Spinal cord (tissue), 9 donors: ENCODE measurements at regions not wholly inside any gene's neighbourhood (a gene's known extent, or its start where the extent isn't known, plus 50 kb on each side); places are given as distances from the start of the nearest gene placed in this dataset.

ENCODE experiments used
- DNase-seq, 6 donors: peaks; one replicate each; pipeline versions ENCODE4 v3.0.0 to v3.0.0-alpha.2; 2013 to 2015; ENCODE audit warnings: low spot score in 6 of 6, low read depth in 4 of 6
- H3K27ac ChIP-seq: one replicate; pipeline ENCODE4 v1.5.1; 2013; ENCODE audit warnings: low read depth, low read length, control low read depth
- H3K27me3 ChIP-seq: one replicate; pipeline ENCODE4 v1.6.1; 2013; ENCODE audit warnings: low read length; ENCODE audit not compliant: control insufficient read depth, insufficient read depth
- H3K36me3 ChIP-seq: one replicate; pipeline ENCODE4 v1.6.1; 2013; ENCODE audit warnings: low read length; ENCODE audit not compliant: control insufficient read depth, insufficient read depth
- H3K4me1 ChIP-seq: one replicate; pipeline ENCODE4 v1.6.1; 2013; ENCODE audit warnings: low read length; ENCODE audit not compliant: control insufficient read depth, insufficient read depth
- H3K4me3 ChIP-seq: one replicate; pipeline ENCODE4 v1.5.1; 2013; ENCODE audit warnings: low read depth, low read length, control low read depth
- H3K9me3 ChIP-seq: one replicate; pipeline ENCODE4 v1.6.1; 2013; ENCODE audit warnings: low read length; ENCODE audit not compliant: control insufficient read depth, insufficient read depth
- WGBS: methylation state at CpG from one replicate; pipeline ENCODE4 v1.1.5; 2013; ENCODE audit warnings: missing lambda C conversion rate; ENCODE audit not compliant: insufficient coverage; 5-methylcytosine and 5-hydroxymethylcytosine counted together
- donor health status: healthy.

GRCh38 chr4:159541143-159541542, 438.3 kb downstream of the RAPGEF2 start:
- Histone ChIP-seq H3K4me3 (no peak overlapping the region), H3K9me3 (peaks cover 3% of the 10 kb centered on the region), H3K36me3 (no peaks in the 10 kb centered on the region), H3K27me3 (no peaks in the 10 kb centered on the region), H3K27ac (no peak overlapping the region), H3K4me1 (no peaks in the 10 kb centered on the region)
- WGBS = no CpG with 5 or more reads among the region's 2 CpGs
- DNase-seq = no peak

GRCh38 chr4:159542296-159542695, 439.4 kb downstream of the RAPGEF2 start:
- no peaks in the 10 kb centered on the region for H3K36me3 ChIP-seq
- no peak overlapping the region for H3K4me3 ChIP-seq
- peaks cover 3% of the 10 kb centered on the region for H3K9me3 ChIP-seq
- peak in 1 of 6 donors; percentile 62 for DNase-seq
- no peak overlapping the region for H3K27ac ChIP-seq
- no peaks in the 10 kb centered on the region for H3K4me1 ChIP-seq
- WGBS = no CpG with 5 or more reads among the region's 1 CpG
- H3K27me3 ChIP-seq = no peaks in the 10 kb centered on the region

- Histone ChIP-seq H3K27ac (no peak overlapping the region), H3K9me3 (no peaks in the 10 kb centered on the region), H3K27me3 (no peaks in the 10 kb centered on the region), H3K4me1 (no peaks in the 10 kb centered on the region), H3K4me3 (no peak overlapping the region), H3K36me3 (no peaks in the 10 kb centered on the region)
- WGBS = 70% methylated on average over 5 of the region's 5 CpGs
- no peak for DNase-seq
Measured at GRCh38 chr4:159543831-159544230, 441.0 kb downstream of the RAPGEF2 start.

- Histone ChIP-seq H3K4me1 (no peaks in the 10 kb centered on the region), H3K4me3 (no peak overlapping the region), H3K9me3 (no peaks in the 10 kb centered on the region), H3K36me3 (no peaks in the 10 kb centered on the region), H3K27me3 (no peaks in the 10 kb centered on the region), H3K27ac (no peak overlapping the region)
- WGBS = 100% methylated on average over 1 of the region's 2 CpGs
- DNase-seq = no peak
Measured at GRCh38 chr4:159545556-159545955, 442.7 kb downstream of the RAPGEF2 start.

DNA sequence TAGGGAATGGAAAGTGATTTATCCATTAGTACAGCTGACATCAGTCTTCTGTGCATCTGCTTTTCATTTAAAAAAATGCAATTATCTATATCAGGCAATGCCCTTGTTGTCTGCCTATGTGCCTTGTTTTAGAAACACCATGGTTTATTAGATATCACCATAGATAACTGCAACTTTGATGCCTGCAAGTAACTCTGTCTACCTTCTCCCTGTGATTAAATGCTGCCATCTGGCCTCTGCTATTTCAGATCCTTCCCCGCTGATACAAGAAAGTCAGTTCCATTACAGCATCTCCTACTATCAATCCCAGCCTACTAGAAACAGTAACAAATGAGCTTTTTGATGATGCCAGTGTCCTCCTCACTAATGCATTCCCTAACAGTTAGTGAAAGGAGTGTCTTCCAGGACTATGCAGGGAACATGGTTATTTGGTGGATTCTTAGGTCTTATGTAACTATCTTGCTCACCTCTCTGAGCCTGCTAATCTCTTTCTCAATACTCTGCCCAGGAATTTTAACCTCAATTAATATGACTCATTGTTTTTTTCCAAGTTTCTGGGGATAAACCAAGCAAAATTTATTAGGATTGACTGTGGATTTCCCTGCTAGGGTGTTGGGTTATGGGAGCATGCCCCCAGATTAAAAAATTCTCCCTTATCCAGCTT, 444.9 kb downstream of the RAPGEF2 start:
- Histone ChIP-seq H3K27ac (no peak overlapping the region), H3K9me3 (no peaks in the 10 kb centered on the region), H3K27me3 (no peaks in the 10 kb centered on the region), H3K4me3 (no peak overlapping the region), H3K36me3 (no peaks in the 10 kb centered on the region), H3K4me1 (no peaks in the 10 kb centered on the region)
- peak in 1 of 6 donors; percentile 20 for DNase-seq
- no CpG with 5 or more reads among the region's 1 CpG for WGBS

GRCh38 chr4:159549098-159549518, 446.2 kb downstream of the RAPGEF2 start:
- no peaks in the 10 kb centered on the region for H3K9me3 ChIP-seq
- DNase-seq = no peak
- no peaks in the 10 kb centered on the region for H3K4me1 ChIP-seq
- 91% methylated on average over 2 of the region's 2 CpGs for WGBS
- H3K27me3 ChIP-seq = no peaks in the 10 kb centered on the region
- no peak overlapping the region for H3K27ac ChIP-seq
- no peaks in the 10 kb centered on the region for H3K36me3 ChIP-seq
- H3K4me3 ChIP-seq = no peak overlapping the region

- H3K36me3 ChIP-seq = no peaks in the 10 kb centered on the region
- no peak overlapping the region for H3K4me3 ChIP-seq
- H3K27me3 ChIP-seq = no peaks in the 10 kb centered on the region
- WGBS = no CpG with 5 or more reads among the region's 1 CpG
- H3K4me1 ChIP-seq = no peaks in the 10 kb centered on the region
- no peaks in the 10 kb centered on the region for H3K9me3 ChIP-seq
- DNase-seq = no peak
- H3K27ac ChIP-seq = no peak overlapping the region
Measured at GRCh38 chr4:159551281-159551680, 448.4 kb downstream of the RAPGEF2 start.

DNA sequence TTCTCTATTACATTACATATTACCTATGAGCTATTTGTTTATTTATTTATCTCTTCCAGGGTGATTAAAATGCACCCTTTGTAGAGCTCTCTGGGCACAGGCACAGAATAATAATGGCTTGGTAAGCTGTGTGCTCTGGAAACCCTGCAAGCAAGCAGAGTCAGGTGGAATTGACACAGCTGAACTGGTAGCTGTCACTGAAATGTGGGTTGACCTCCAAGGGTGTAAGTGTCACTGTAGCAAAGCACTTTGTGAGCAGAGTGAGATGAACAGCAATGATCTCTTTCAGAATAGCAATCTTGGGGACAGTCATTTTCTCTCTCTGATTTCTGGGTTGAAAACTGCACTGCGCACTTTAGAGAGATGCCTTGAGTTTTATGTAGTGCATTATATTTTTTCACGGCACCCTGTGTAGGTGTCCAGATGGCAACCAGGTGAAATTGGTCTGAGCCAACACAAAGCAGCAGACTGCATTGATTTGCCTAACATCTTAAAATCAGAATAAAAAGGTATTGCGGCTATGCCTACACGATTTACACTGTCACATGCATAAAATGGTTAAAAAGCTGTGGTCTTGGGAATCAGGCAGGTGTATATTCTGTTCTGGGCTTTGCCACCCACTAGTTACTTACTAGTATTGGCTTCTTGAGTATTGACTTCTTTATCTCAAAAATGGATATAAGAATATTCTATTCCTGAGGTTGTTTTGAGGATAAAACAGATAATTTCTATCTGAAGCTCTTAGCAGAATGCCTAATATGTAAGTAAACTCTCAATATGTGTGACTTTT, 450.3 kb downstream of the RAPGEF2 start:
- no CpG with 5 or more reads among the region's 4 CpGs for WGBS
- DNase-seq = peak in 1 of 6 donors; percentile 27
- Histone ChIP-seq H3K9me3 (no peaks in the 10 kb centered on the region), H3K27ac (no peak overlapping the region), H3K27me3 (no peaks in the 10 kb centered on the region), H3K36me3 (no peaks in the 10 kb centered on the region), H3K4me3 (no peak overlapping the region), H3K4me1 (no peaks in the 10 kb centered on the region)

DNA sequence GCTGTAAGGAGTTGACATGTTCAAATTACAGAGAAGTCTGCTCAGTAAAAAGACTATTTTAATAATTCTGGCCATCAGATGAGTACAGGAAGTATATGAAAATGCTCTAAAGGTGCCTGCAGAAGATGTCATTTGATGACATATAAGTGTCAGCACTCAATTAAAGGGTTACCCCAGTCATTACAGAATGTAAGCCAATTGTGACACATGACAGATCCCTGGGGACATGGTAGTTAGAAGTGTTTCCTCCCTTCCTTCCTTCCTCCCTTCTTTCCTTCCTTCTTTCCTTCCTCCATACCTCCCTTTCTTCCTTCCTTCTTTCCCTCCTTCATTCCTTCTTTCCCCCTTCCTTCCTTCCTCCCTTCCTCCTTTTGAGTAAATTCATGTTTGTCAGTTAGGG, 453.0 kb downstream of the RAPGEF2 start:
- Histone ChIP-seq H3K4me3 (no peak overlapping the region), H3K9me3 (no peaks in the 10 kb centered on the region), H3K4me1 (no peaks in the 10 kb centered on the region), H3K27ac (no peak overlapping the region), H3K36me3 (no peaks in the 10 kb centered on the region), H3K27me3 (no peaks in the 10 kb centered on the region)
- DNase-seq = no peak

DNA sequence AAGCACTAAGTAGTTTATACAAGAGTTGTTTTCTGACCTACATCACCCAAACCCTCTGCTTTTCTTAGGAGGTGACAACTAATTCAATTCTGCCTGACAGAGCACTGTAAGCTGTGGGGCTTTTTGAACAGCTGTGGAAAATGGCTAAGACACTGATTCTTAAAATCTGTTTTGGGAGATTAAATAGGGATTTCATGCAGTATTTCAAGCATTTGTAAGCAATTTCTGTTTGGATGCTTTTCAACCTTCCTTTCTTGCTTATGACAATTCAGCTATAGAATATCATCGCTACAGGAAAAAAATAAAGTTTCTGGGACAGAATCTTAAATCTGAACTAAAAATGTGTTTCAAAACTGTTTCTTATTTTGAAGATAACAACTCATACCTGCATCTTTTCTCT, 459.5 kb downstream of the RAPGEF2 start:
- Histone ChIP-seq H3K36me3 (no peaks in the 10 kb centered on the region), H3K27me3 (no peaks in the 10 kb centered on the region), H3K27ac (no peak overlapping the region), H3K9me3 (no peaks in the 10 kb centered on the region), H3K4me1 (no peaks in the 10 kb centered on the region), H3K4me3 (no peak overlapping the region)
- no peak for DNase-seq
- no CpG with 5 or more reads among the region's 1 CpG for WGBS
